Lung (tissue), 11 donors: ENCODE measurements at regions not wholly inside any gene's neighbourhood (a gene's known extent, or its start where the extent isn't known, plus 50 kb on each side); places are given as distances from the start of the nearest gene placed in this dataset.
"Not testable (repeated sequence)": the region's sequence is repeated elsewhere in the genome, so short reads cannot be mapped to it uniquely, and the experiment has no call there.

ENCODE experiments used
- ATAC-seq: fragments of 200-7000 bp; cut with Tn5 transposase; one replicate; pipeline ENCODE4 v1.9.1; 2020; ENCODE audit warnings: moderate number of reproducible peaks; ENCODE audit not compliant: insufficient read depth, low FRiP score
- DNase-seq, 3 donors: peaks; one replicate each; pipeline ENCODE4 v3.0.0-alpha.2; 2013 to 2017
- H3K27ac ChIP-seq, 2 donors: one replicate each; pipeline ENCODE4 v1.5.1; 2013; ENCODE audit warnings: mild to moderate bottlenecking in 2 of 2, moderate library complexity in 2 of 2, control low read depth in 1 of 2, inconsistent platforms in 1 of 2, low read depth in 1 of 2, low read length in 1 of 2
- H3K27me3 ChIP-seq, 3 donors: one replicate each; pipeline ENCODE4 v1.5.1; 2013; ENCODE audit warnings: low read length in 2 of 3; ENCODE audit not compliant: control insufficient read depth in 3 of 3, insufficient read depth in 3 of 3
- H3K36me3 ChIP-seq, 4 donors: one replicate each; pipeline ENCODE4 v1.5.1; 2013; ENCODE audit warnings: low read length in 4 of 4, mild to moderate bottlenecking in 1 of 4, moderate library complexity in 1 of 4; ENCODE audit not compliant: control insufficient read depth in 4 of 4, insufficient read depth in 4 of 4
- H3K4me1 ChIP-seq, 5 donors: one replicate each; pipeline ENCODE4 v1.5.1; 2013; ENCODE audit warnings: low read length in 5 of 5, mild to moderate bottlenecking in 2 of 5, moderate library complexity in 1 of 5; ENCODE audit not compliant: control insufficient read depth in 5 of 5, insufficient read depth in 5 of 5
- H3K4me3 ChIP-seq: one replicate; pipeline ENCODE4 v1.5.1; 2013; ENCODE audit warnings: mild to moderate bottlenecking, control low read depth, moderate library complexity
- H3K9ac ChIP-seq, 2 donors: one replicate each; pipeline ENCODE4 v1.5.1; 2013; ENCODE audit warnings: low read length in 2 of 2, control low read depth in 1 of 2; ENCODE audit not compliant: insufficient read depth in 1 of 2
- H3K9me3 ChIP-seq, 4 donors: one replicate each; pipeline ENCODE4 v1.5.1; 2013; ENCODE audit warnings: low read length in 3 of 4, mild to moderate bottlenecking in 1 of 4, moderate library complexity in 1 of 4; ENCODE audit not compliant: control insufficient read depth in 4 of 4, insufficient read depth in 3 of 4
- CTCF ChIP-seq: IDR thresholded peaks from 2 replicates; pipeline ENCODE4 v1.5.1; 2012; ENCODE audit warnings: mild to moderate bottlenecking; ENCODE audit errors: control extremely low read depth, extremely low read depth
- WGBS, 2 donors: extraction: QIAGEN DNeasy Blood & Tissue Kit; methylation state at CpG; one replicate each; pipeline ENCODE4 v1.1.7; 2013; 5-methylcytosine and 5-hydroxymethylcytosine counted together
- donor health status: control.
- donor health status: control.
- donor health status: Bipolar disorder and iron deficiency.
- donor health status: healthy.
- donor health status: DM: yes; HTN: yes; CAD: no.

- Histone ChIP-seq H3K4me1 (no peaks in the 10 kb centered on the region), H3K27me3 (no peaks in the 10 kb centered on the region), H3K36me3 (no peaks in the 10 kb centered on the region), H3K9me3 (no peaks in the 10 kb centered on the region), H3K27ac (no peak overlapping the region), H3K9ac (no peak overlapping the region), H3K4me3 (no peak overlapping the region)
- ATAC-seq: no peak
- no peak for TF ChIP-seq CTCF
- DNase-seq: no peak
Observed at GRCh38 chr10:9944690-9945089, 1073.0 kb upstream of the CELF2 start.

- no peaks in the 10 kb centered on the region for H3K27me3 ChIP-seq
- no peak overlapping the region for H3K9ac ChIP-seq
- 79 to 87% methylated on average over 2 of the region's 2 CpGs for WGBS, 2 donors
- H3K9me3 ChIP-seq: no peaks in the 10 kb centered on the region
- TF ChIP-seq CTCF: no peak
- H3K4me1 ChIP-seq: no peaks in the 10 kb centered on the region
- H3K27ac ChIP-seq: no peak overlapping the region
- no peak overlapping the region for H3K4me3 ChIP-seq
- no peak for ATAC-seq
- DNase-seq: no peak
- no peaks in the 10 kb centered on the region for H3K36me3 ChIP-seq
Observed at GRCh38 chr10:9950070-9950469, 1067.6 kb upstream of the CELF2 start.

DNA sequence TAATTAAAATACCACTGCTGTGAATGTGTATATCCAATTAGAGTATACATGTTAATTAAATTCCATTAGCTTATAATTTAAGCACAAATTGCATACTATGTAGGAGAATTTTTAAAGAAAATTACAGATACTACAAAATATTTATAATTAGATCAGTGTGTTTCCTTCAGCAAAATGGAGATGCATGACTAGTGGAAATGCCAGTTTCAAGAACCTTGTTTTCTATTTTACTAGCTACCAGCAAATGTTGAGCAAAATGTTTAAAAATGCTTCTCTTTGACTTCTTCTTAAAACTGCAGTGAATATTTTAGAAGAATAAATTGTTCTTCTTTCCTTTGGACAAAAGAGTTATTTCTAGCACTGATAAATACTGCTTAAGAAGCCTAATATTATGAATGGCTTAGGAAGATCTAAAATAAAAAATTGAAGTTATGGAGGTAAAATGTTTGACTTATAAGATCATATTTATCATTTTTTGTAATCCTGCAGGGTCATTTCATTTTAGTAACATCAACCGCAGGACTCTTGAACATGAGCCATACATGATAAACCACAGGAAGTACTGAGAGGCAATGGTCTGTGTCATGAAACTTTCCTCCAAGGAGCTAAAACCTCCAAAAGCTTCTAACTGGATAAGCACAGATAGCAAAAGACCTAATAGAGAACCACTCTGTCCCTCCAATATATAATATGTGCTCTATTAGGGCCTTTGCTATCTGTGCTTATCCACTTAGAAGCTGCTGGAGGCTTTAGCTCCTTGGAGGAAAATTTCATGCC, 1066.0 kb upstream of the CELF2 start:
- Histone ChIP-seq H3K36me3 (no peaks in the 10 kb centered on the region), H3K27ac (no peak overlapping the region), H3K4me1 (no peaks in the 10 kb centered on the region), H3K9ac (no peak overlapping the region), H3K27me3 (no peaks in the 10 kb centered on the region), H3K9me3 (no peaks in the 10 kb centered on the region), H3K4me3 (no peak overlapping the region)
- 63 to 66% methylated on average over 1 of the region's 1 CpG for WGBS, 2 donors
- DNase-seq (no peak), ATAC-seq (no peak)
- TF ChIP-seq CTCF: no peak

DNA sequence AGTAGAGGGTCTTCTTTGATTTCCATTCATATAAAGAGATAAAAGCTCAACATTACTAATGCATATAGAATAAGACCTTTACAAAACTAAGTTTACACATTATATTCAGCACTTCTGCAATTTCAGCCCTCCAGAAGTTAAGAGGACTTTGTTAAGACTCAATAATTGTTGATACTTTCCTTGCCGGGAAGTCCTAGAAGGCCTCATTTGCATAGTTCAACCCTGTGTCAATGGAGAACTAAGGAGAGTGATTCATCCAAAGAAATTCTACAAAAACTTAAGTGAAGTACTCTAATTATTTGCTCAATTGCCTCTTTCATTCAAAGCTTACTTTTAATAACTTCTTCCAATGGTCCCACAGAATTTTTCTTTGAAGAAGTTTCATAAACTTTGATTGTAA, 1060.3 kb upstream of the CELF2 start:
- ATAC-seq (peak; percentile 83), DNase-seq (peak in 2 of 3 donors; percentile 6 to 8)
- no peak overlapping the region for H3K9ac ChIP-seq
- WGBS, 2 donors: 31 to 45% methylated on average over 1 of the region's 1 CpG
- H3K4me1 ChIP-seq: no peaks in the 10 kb centered on the region
- H3K36me3 ChIP-seq: no peaks in the 10 kb centered on the region
- no peaks in the 10 kb centered on the region for H3K27me3 ChIP-seq
- H3K9me3 ChIP-seq: no peaks in the 10 kb centered on the region
- no peak for TF ChIP-seq CTCF
- H3K4me3 ChIP-seq: no peak overlapping the region
- H3K27ac ChIP-seq: no peak overlapping the region

- not testable (repeated sequence) for H3K9me3 ChIP-seq, DNase-seq, H3K27me3 ChIP-seq, H3K36me3 ChIP-seq, H3K4me1 ChIP-seq, H3K4me3 ChIP-seq, ATAC-seq, H3K27ac ChIP-seq, H3K9ac ChIP-seq
- WGBS, 2 donors: 54 to 71% methylated on average over 6 of the region's 6 CpGs
Observed at GRCh38 chr10:9957876-9958275, 1059.8 kb upstream of the CELF2 start.
